SK-N-SH (cell line): ENCODE measurements at regions not wholly inside any gene's neighbourhood (a gene's known extent, or its start where the extent isn't known, plus 50 kb on each side); places are given as distances from the start of the nearest gene placed in this dataset.

ENCODE experiments used
- CHD2 ChIP-seq: fragments of 150-350 bp; IDR thresholded peaks from 2 replicates; pipeline ENCODE4 v1.6.1; 2018; ENCODE audit warnings: low read length; ENCODE audit not compliant: partially characterized antibody
- CTCF ChIP-seq: fragments of 200-600 bp; sonication (generic); IDR thresholded peaks from 2 replicates; pipeline ENCODE4 v1.6.1; 2017; ENCODE audit warnings: antibody characterized with exemption, mild to moderate bottlenecking, moderate library complexity
- EP300 ChIP-seq, 2 experiments: IDR thresholded peaks; 2 replicates each; pipeline versions ENCODE4 v1.4.0 to v1.6.1; 2012; ENCODE audit warnings: borderline replicate concordance in 1 of 2, low read depth in 1 of 2, low read length in 1 of 2
- EZH2phosphoT487 ChIP-seq: fragments of 200-600 bp; sonication (generic); IDR thresholded peaks from 2 replicates; pipeline ENCODE4 v1.6.1; 2017; ENCODE audit warnings: low read depth, mixed run types, mild to moderate bottlenecking, antibody characterized with exemption, moderate library complexity, borderline replicate concordance
- IRF3 ChIP-seq: fragments of 150-350 bp; IDR thresholded peaks from 2 replicates; pipeline ENCODE4 v1.6.1; 2016; ENCODE audit warnings: mild to moderate bottlenecking, low read depth, low read length
- POLR2AphosphoS5 ChIP-seq: IDR thresholded peaks from 2 replicates; pipeline ENCODE4 v1.6.1; 2012; ENCODE audit warnings: low read depth, low read length
- TEAD4 ChIP-seq: IDR thresholded peaks from 2 replicates; pipeline ENCODE4 v1.4.0; 2012; ENCODE audit warnings: mild to moderate bottlenecking, borderline replicate concordance; ENCODE audit not compliant: insufficient read depth
- USF1 ChIP-seq: IDR thresholded peaks from 2 replicates; pipeline ENCODE4 v1.4.0; 2012; ENCODE audit warnings: low read depth, borderline replicate concordance
- USF2 ChIP-seq: fragments of 150-350 bp; IDR thresholded peaks from 2 replicates; pipeline ENCODE4 v1.6.1; 2017; ENCODE audit warnings: antibody characterized with exemption, low read length, low read depth, borderline replicate concordance

- TF ChIP-seq TEAD4: no peak
- TF ChIP-seq CHD2: no peak
- no peak for TF ChIP-seq EP300 (IDR thresholded peaks at IDR 0.05; ENCODE audit: borderline replicate concordance in 1 of 2, low read depth in 1 of 2, low read length in 1 of 2)
- no peak for TF ChIP-seq CTCF
- TF ChIP-seq IRF3: no peak
- no peak for TF ChIP-seq EZH2phosphoT487
- TF ChIP-seq USF2: no peak
- no peak for TF ChIP-seq POLR2AphosphoS5
- no peak for TF ChIP-seq USF1
Measured at GRCh38 chr3:6706777-6707176, 154.1 kb upstream of the GRM7 start.
